Endothelial cell (in vitro differentiated cells): ENCODE measurements at regions not wholly inside any gene's neighbourhood (a gene's known extent, or its start where the extent isn't known, plus 50 kb on each side); places are given as distances from the start of the nearest gene placed in this dataset.

Source experiments
- DNase-seq: peaks from one replicate; pipeline ENCODE4 v3.0.0; 2021; ENCODE audit warnings: low spot score
- H3K27ac Mint-ChIP-seq: one replicate; pipeline ENCODE4 v1.8.0; 2021; ENCODE audit warnings: mixed read lengths, inconsistent platforms; ENCODE audit not compliant: unreplicated experiment
- H3K27me3 Mint-ChIP-seq: one replicate; pipeline ENCODE4 v1.8.0; 2021; ENCODE audit warnings: mild to moderate bottlenecking, moderate library complexity, mixed read lengths, inconsistent platforms; ENCODE audit not compliant: unreplicated experiment
- H3K36me3 Mint-ChIP-seq: one replicate; pipeline ENCODE4 v1.8.0; 2021; ENCODE audit warnings: mild to moderate bottlenecking, low read depth, mixed read lengths, inconsistent platforms; ENCODE audit not compliant: unreplicated experiment
- H3K4me1 Mint-ChIP-seq: one replicate; pipeline ENCODE4 v1.8.0; 2021; ENCODE audit warnings: mild to moderate bottlenecking, mixed read lengths, inconsistent platforms; ENCODE audit not compliant: unreplicated experiment
- H3K4me3 Mint-ChIP-seq: one replicate; pipeline ENCODE4 v1.8.0; 2021; ENCODE audit warnings: mild to moderate bottlenecking, mixed read lengths, inconsistent platforms; ENCODE audit not compliant: unreplicated experiment
- H3K9me3 Mint-ChIP-seq: one replicate; pipeline ENCODE4 v1.8.0; 2021; ENCODE audit warnings: mixed read lengths, inconsistent platforms; ENCODE audit not compliant: unreplicated experiment
- CTCF ChIP-seq: fragments of 200-600 bp; sonication (generic); IDR thresholded peaks from one replicate; pipeline ENCODE4 v1.5.0; 2021; ENCODE audit warnings: antibody characterized with exemption; ENCODE audit not compliant: unreplicated experiment

- no peaks in the 10 kb centered on the region for H3K36me3 Mint-ChIP-seq
- H3K4me3 Mint-ChIP-seq, result no peak overlapping the region
- no peak overlapping the region for H3K27ac Mint-ChIP-seq
- H3K9me3 Mint-ChIP-seq, result no peaks in the 10 kb centered on the region
- no peak for TF ChIP-seq CTCF
- H3K4me1 Mint-ChIP-seq, result no peaks in the 10 kb centered on the region
- no peak for DNase-seq
- no peaks in the 10 kb centered on the region for H3K27me3 Mint-ChIP-seq
Observed at GRCh38 chr20:6530779-6531315, 236.6 kb upstream of the BMP2 start.

GRCh38 chr20:6530254-6530653 lies 237.2 kb upstream of the BMP2 start:
- no peak overlapping the region for H3K4me3 Mint-ChIP-seq
- no peak for DNase-seq
- no peak overlapping the region for H3K27ac Mint-ChIP-seq
- no peaks in the 10 kb centered on the region for H3K9me3 Mint-ChIP-seq
- TF ChIP-seq CTCF, result no peak
- H3K4me1 Mint-ChIP-seq, result no peaks in the 10 kb centered on the region
- H3K36me3 Mint-ChIP-seq, result no peaks in the 10 kb centered on the region
- no peaks in the 10 kb centered on the region for H3K27me3 Mint-ChIP-seq

- DNase-seq, result no peak
- Mint-ChIP-seq H3K27ac (no peak overlapping the region), H3K9me3 (peaks cover 5% of the 10 kb centered on the region), H3K36me3 (no peaks in the 10 kb centered on the region), H3K27me3 (peaks cover 1% of the 10 kb centered on the region), H3K4me3 (no peak overlapping the region), H3K4me1 (no peaks in the 10 kb centered on the region)
- TF ChIP-seq CTCF, result peak; percentile 30
Observed at GRCh38 chr20:6525447-6526303, 241.8 kb upstream of the BMP2 start.

- no peak for TF ChIP-seq CTCF
- no peaks in the 10 kb centered on the region for H3K4me1 Mint-ChIP-seq
- H3K9me3 Mint-ChIP-seq, result peaks cover 5% of the 10 kb centered on the region
- no peak for DNase-seq
- no peaks in the 10 kb centered on the region for H3K36me3 Mint-ChIP-seq
- no peak overlapping the region for H3K27ac Mint-ChIP-seq
- H3K4me3 Mint-ChIP-seq, result no peak overlapping the region
- H3K27me3 Mint-ChIP-seq, result peaks cover 1% of the 10 kb centered on the region
Observed at GRCh38 chr20:6524305-6524704, 243.2 kb upstream of the BMP2 start.

GRCh38 chr20:6519556-6519955 lies 247.9 kb upstream of the BMP2 start:
- Mint-ChIP-seq H3K27ac (no peak overlapping the region), H3K4me3 (no peak overlapping the region), H3K27me3 (peaks cover 1% of the 10 kb centered on the region), H3K9me3 (peaks cover under 1% of the 10 kb centered on the region), H3K4me1 (peaks cover 4% of the 10 kb centered on the region), H3K36me3 (no peaks in the 10 kb centered on the region)
- TF ChIP-seq CTCF, result no peak
- DNase-seq, result no peak
